Upper lobe of left lung (tissue), 4 donors: ENCODE measurements at regions not wholly inside any gene's neighbourhood (a gene's known extent, or its start where the extent isn't known, plus 50 kb on each side); places are given as distances from the start of the nearest gene placed in this dataset.

Experiments
- POLR2A ChIP-seq, 4 donors: fragments of 450-650 bp; IDR thresholded peaks; one replicate each; pipeline ENCODE4 v1.5.1; 2016 to 2017; ENCODE audit warnings: antibody characterized with exemption in 4 of 4, mild to moderate bottlenecking in 2 of 4
- POLR2AphosphoS5 ChIP-seq, 2 donors: sonication (generic); formaldehyde crosslinking; IDR thresholded peaks; one replicate each; pipeline ENCODE4 v1.5.1; 2017; ENCODE audit warnings: antibody characterized with exemption in 2 of 2
- TF ChIP-seq, protein P1 (sequence below), 6 experiments: fragments of 450-650 bp in 4 of 6; fragments of 200-600 bp in 2 of 6; sonication (generic) in 2 of 6; IDR thresholded peaks; one replicate each; pipeline ENCODE4 v1.5.1; 2016 to 2019; ENCODE audit warnings: antibody characterized with exemption in 6 of 6

GRCh38 chr12:58583529-58583928, 336.8 kb downstream of the LRIG3 start:
- TF ChIP-seq, protein P1, sequence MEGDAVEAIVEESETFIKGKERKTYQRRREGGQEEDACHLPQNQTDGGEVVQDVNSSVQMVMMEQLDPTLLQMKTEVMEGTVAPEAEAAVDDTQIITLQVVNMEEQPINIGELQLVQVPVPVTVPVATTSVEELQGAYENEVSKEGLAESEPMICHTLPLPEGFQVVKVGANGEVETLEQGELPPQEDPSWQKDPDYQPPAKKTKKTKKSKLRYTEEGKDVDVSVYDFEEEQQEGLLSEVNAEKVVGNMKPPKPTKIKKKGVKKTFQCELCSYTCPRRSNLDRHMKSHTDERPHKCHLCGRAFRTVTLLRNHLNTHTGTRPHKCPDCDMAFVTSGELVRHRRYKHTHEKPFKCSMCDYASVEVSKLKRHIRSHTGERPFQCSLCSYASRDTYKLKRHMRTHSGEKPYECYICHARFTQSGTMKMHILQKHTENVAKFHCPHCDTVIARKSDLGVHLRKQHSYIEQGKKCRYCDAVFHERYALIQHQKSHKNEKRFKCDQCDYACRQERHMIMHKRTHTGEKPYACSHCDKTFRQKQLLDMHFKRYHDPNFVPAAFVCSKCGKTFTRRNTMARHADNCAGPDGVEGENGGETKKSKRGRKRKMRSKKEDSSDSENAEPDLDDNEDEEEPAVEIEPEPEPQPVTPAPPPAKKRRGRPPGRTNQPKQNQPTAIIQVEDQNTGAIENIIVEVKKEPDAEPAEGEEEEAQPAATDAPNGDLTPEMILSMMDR (IDR thresholded peaks at IDR 0.05) = no peak
- no peak for TF ChIP-seq POLR2A (IDR thresholded peaks at IDR 0.05)
- no peak for TF ChIP-seq POLR2AphosphoS5 (IDR thresholded peaks at IDR 0.05)
